ENCODE measurements at regions not wholly inside any gene's neighbourhood (a gene's known extent, or its start where the extent isn't known, plus 50 kb on each side); places are given as distances from the start of the nearest gene placed in this dataset.

DNA sequence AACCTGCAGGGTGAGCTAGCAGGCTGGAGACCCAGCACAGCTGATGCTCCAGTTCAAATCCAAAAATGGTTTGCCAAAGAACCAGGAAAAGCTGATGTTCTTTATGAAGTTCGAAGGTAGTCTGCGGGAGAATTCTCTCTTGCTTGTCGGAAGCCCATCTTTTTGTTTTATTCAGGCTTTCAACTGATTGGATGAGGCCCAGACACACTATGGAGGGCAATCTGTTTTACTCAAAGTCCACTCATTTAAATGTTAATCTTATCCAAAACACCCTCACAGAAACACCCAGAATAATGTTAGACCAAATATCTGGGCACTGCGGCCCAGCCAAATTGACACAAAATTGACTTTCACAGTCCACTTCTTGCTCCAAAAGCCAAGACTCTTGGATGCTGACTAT lies 105.6 kb upstream of the PMEPA1 start:
- ChIA-PET CTCF (no interaction called here), POLR2A (ENCODE audit: unreplicated experiment) (no interaction called here)
- Histone ChIP-seq H2AK5ac (ENCODE audit: low read depth, low read length) (no peak overlapping the region), H3K9ac (ENCODE audit: low read depth, low read length) (no peak overlapping the region), H4K5ac (ENCODE audit: low read depth, low read length) (no peak overlapping the region), H3K4me2 (ENCODE audit: low read depth, low read length) (no peak overlapping the region), H2BK5ac (ENCODE audit: low read depth, low read length, poor library complexity, severe bottlenecking) (no peak overlapping the region), H3K36me3 (ENCODE audit: control insufficient read depth, insufficient read depth, low read length) (no peaks in the 10 kb centered on the region), H3K4me1 (ENCODE audit: control insufficient read depth, insufficient read depth, low read length) (no peaks in the 10 kb centered on the region), H3K27me3 (ENCODE audit: control insufficient read depth, insufficient read depth, low read length) (peaks cover 9% of the 10 kb centered on the region), H3K14ac (replicated peaks; ENCODE audit: low read depth, low read length) (no peak overlapping the region), H3K79me1 (ENCODE audit: low read depth in 1 of 2, low read length in 2 of 2) (no peaks in the 10 kb centered on the region), H4K8ac (ENCODE audit: low read depth in 2 of 2, low read length in 2 of 2) (no peak overlapping the region), H3K4me3 (ENCODE audit: insufficient read depth, low read depth, low read length) (no peak overlapping the region), H4K91ac (ENCODE audit: insufficient read depth, low read depth, low read length) (no peak overlapping the region), H3K9me1 (ENCODE audit: insufficient read depth, low read length) (no peaks in the 10 kb centered on the region), H3K9me3 (ENCODE audit: control insufficient read depth, insufficient read depth, low read length) (no peaks in the 10 kb centered on the region), H3K4ac (ENCODE audit: low read depth, low read length) (no peak overlapping the region), H4K20me1 (ENCODE audit: insufficient read depth, low read length) (no peaks in the 10 kb centered on the region), H2AK9ac (replicated peaks; ENCODE audit: low read depth, low read length, poor library complexity) (no peak overlapping the region), H3K27ac (ENCODE audit: insufficient read depth, low read length) (no peak overlapping the region), H2AFZ (replicated peaks; ENCODE audit: low read length, poor library complexity) (no peak overlapping the region), H3K56ac (ENCODE audit: extremely low read depth, insufficient read depth, low read length) (no peak overlapping the region), H3K23ac (ENCODE audit: low read depth, low read length) (no peak overlapping the region), H3K18ac (ENCODE audit: low read depth, low read length) (no peak overlapping the region), H2BK15ac (ENCODE audit: low read depth, low read length) (no peak overlapping the region), H2BK20ac (ENCODE audit: low read depth, low read length) (no peak overlapping the region), H2BK120ac (ENCODE audit: low read depth, low read length) (no peak overlapping the region)
- in situ Hi-C loops (cut with MboI; ENCODE audit: low sequenced_read_pairs) (no loop called here), intact Hi-C loops (cut with micrococcal nuclease) (no loop called here), dilution Hi-C loops (cut with HindIII; ENCODE audit: low sequenced_read_pairs, unreplicated experiment) (no loop called here)
- DNase-seq: no peak
- no CpG with 5 or more reads among the region's 4 CpGs for WGBS, 2 experiments (ENCODE audit: extremely low coverage in 2 of 2, insufficient read length in 1 of 2)
- no peak for ATAC-seq (ENCODE audit: low read depth)
- no TSS peak for BruUV-seq (replicated peaks)
- TF ChIP-seq, protein P1, sequence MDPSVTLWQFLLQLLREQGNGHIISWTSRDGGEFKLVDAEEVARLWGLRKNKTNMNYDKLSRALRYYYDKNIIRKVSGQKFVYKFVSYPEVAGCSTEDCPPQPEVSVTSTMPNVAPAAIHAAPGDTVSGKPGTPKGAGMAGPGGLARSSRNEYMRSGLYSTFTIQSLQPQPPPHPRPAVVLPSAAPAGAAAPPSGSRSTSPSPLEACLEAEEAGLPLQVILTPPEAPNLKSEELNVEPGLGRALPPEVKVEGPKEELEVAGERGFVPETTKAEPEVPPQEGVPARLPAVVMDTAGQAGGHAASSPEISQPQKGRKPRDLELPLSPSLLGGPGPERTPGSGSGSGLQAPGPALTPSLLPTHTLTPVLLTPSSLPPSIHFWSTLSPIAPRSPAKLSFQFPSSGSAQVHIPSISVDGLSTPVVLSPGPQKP (IDR thresholded peaks at IDR 0.05; ENCODE audit: borderline replicate concordance, low read depth, low read length): no peak
- TF ChIP-seq FOS (IDR thresholded peaks at IDR 0.05; ENCODE audit: low read depth, low read length) (no peak), NFE2L2 (IDR thresholded peaks at IDR 0.05; ENCODE audit: low read depth, low read length) (no peak), MAZ (IDR thresholded peaks at IDR 0.05; ENCODE audit: borderline replicate concordance, low read depth, low read length) (no peak), CEBPB (IDR thresholded peaks at IDR 0.05; ENCODE audit: low read depth, low read length) (no peak), CHD1 (IDR thresholded peaks at IDR 0.05; ENCODE audit: low read depth, low read length) (no peak), BHLHE40 (IDR thresholded peaks at IDR 0.05; ENCODE audit: low read depth, low read length) (no peak), MAFK (IDR thresholded peaks at IDR 0.05; ENCODE audit: low read depth, low read length) (no peak), RAD21 (IDR thresholded peaks at IDR 0.05; ENCODE audit: low read length) (no peak), SMC3 (IDR thresholded peaks at IDR 0.05; ENCODE audit: low read depth, low read length) (no peak), POLR2A (IDR thresholded peaks at IDR 0.05; ENCODE audit: low read depth, low read length) (no peak), RCOR1 (IDR thresholded peaks at IDR 0.05; ENCODE audit: insufficient replicate concordance, low read length) (no peak), RFX5 (IDR thresholded peaks at IDR 0.05; ENCODE audit: low read depth, low read length) (no peak), MXI1 (IDR thresholded peaks at IDR 0.05; ENCODE audit: borderline replicate concordance, low read depth, low read length) (no peak)
- TF ChIP-seq, protein P2, sequence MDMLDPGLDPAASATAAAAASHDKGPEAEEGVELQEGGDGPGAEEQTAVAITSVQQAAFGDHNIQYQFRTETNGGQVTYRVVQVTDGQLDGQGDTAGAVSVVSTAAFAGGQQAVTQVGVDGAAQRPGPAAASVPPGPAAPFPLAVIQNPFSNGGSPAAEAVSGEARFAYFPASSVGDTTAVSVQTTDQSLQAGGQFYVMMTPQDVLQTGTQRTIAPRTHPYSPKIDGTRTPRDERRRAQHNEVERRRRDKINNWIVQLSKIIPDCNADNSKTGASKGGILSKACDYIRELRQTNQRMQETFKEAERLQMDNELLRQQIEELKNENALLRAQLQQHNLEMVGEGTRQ (IDR thresholded peaks at IDR 0.05; ENCODE audit: low read depth, low read length): no peak
- TF ChIP-seq, protein P3, sequence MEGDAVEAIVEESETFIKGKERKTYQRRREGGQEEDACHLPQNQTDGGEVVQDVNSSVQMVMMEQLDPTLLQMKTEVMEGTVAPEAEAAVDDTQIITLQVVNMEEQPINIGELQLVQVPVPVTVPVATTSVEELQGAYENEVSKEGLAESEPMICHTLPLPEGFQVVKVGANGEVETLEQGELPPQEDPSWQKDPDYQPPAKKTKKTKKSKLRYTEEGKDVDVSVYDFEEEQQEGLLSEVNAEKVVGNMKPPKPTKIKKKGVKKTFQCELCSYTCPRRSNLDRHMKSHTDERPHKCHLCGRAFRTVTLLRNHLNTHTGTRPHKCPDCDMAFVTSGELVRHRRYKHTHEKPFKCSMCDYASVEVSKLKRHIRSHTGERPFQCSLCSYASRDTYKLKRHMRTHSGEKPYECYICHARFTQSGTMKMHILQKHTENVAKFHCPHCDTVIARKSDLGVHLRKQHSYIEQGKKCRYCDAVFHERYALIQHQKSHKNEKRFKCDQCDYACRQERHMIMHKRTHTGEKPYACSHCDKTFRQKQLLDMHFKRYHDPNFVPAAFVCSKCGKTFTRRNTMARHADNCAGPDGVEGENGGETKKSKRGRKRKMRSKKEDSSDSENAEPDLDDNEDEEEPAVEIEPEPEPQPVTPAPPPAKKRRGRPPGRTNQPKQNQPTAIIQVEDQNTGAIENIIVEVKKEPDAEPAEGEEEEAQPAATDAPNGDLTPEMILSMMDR (conservative IDR thresholded peaks at IDR 0.05; ENCODE audit: low read depth, low read length): no peak

Measured in IMR-90 (cell line).